HG03045 (cell line): ENCODE measurements at regions not wholly inside any gene's neighbourhood (a gene's known extent, or its start where the extent isn't known, plus 50 kb on each side); places are given as distances from the start of the nearest gene placed in this dataset.
"Not testable (repeated sequence)": the region's sequence is repeated elsewhere in the genome, so short reads cannot be mapped to it uniquely, and the experiment has no call there.

ENCODE experiments used
- ATAC-seq: cut with Tn5 transposase; IDR thresholded peaks from one replicate; pipeline ENCODE4 v1.9.1; 2021; ENCODE audit warnings: mild to moderate bottlenecking, moderate library complexity; ENCODE audit not compliant: unreplicated experiment

GRCh38 chr15:21774760-21775159 lies 102.8 kb downstream of the POTEB start:
- not testable (repeated sequence) for ATAC-seq

- not testable (repeated sequence) for ATAC-seq
These were observed 111.0 kb downstream of the POTEB start for GRCh38 chr15:21766524-21766923.

DNA sequence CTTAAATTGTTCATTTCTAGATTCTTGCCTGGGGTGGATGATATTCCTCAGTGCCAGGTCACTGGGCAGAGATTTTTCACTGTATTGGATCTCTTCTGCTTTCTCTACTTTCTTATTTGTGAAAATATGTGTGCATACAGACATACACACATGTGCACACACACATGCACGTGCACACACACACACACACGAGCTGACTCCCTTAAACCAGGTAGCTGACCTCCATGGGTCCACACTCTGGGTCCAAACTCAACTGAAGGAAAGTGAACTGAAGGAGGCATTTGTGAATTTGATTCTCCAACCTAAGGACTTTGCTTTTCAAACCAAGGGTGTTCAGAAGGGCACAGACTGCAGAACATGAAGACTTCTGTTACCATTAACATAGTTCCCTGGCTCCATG lies 113.8 kb downstream of the POTEB start:
- ATAC-seq = not testable (repeated sequence)

DNA sequence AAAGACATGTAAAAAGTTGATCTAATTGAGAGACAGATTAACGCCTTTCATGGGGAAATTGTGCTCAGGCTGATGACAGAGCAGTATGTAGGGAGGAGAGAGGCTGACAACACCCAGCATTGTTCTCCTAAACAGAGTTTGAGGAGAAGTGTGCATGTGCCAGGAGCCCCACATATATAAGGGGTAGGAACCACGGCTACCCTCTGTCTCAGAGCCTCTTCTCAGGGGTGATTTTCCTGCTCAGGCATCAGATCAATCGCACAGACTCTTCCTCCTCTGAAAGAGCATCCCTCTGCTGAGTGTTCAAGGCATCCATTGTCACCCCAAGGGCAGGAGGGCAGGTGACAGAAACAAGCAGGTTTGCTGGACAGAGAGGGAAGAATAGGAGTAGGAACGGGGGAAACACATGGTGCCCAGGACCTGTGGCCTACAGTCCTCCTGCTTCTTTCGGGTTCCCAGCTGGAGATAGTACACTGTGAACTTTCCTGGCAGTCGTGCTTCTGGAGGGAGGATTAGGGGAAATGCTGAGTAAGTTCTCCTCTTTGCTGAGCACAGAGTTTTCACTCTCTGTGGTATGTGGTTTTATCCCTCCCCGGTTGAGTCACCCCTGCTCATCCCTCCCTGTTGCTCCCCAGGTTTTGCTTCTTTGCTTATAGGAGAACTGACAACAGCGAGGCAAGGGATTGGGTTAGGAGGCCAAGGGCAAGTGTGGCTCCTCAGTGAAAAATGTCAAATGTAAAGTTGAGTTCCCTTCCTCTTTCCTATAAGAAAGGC lies 117.1 kb downstream of the POTEB start:
- not testable (repeated sequence) for ATAC-seq

DNA sequence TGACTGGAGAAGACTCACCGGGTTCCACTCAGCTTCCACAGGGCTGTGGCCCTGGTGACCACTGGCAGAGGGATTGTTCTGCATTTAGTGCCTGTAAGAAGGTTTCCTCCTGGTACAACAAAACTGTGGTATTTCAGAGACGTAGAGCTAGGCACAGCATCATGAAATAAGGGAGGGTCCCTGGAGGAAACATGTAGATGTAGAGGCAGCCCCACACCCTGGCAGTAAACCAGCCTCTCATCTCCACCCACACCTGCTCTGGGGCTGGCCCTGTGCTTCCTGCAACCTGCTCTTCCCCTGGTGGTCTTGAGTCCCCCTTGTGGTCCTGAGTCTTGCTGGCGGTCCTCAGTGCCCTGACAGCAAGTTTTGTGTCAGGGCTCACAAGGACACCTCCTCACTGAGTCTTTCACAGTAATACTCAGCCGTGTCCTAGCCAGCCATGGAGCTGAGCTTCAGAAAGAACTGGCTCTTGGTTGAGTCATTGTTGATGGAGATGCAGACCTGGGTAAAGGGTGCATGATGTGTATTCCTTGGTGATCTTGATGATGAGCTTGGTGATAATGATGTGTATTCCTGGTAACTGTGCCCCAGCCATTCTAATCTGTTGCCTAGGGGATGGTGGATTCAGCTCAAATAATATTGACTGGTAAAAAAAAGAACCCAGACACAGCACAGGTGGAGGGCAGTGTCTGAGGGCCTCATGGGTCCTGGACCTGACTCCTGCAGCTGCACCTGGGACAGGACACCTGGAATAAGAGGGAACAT lies 118.0 kb downstream of the POTEB start:
- not testable (repeated sequence) for ATAC-seq

GRCh38 chr15:21753838-21754237 lies 123.7 kb downstream of the POTEB start:
- ATAC-seq = not testable (repeated sequence)

DNA sequence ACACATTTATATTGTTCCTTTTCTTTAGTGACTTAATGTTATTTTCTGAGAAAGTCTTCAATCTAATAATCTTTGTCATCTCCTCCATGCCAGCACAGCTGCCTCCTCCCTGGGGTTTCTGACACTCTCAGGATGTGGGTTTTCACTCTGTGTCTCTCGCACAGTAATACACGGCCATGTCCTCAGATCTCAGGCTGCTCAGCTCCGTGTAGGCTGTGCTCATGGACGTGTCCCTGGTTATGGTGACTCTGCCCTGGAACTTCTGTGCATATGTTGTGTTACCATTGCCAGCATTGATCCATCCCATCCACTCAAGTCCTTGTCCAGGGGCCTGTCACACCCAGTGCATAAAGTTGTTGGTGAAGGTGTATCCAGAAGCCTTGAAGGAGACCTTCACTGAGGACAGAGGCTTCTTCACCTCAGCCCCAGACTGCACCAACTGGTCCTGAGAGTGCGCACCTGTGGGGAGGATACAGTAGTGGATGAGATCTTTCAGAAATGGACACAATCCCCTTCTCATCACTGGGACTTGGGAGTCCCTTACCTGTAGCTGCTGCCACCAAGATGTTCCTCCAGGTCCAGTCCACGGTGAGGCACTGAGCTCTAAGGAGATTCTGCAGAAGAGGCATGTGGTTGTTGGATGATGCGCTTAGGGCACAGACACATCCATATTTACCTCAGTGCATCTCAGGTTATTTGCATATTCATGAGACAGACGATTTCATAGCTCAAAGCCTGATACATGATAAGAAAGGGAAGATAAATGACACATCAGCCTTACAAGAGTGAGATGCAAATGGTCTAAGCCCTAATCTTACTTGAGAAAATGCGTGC lies 125.2 kb downstream of the POTEB start:
- not testable (repeated sequence) for ATAC-seq

- ATAC-seq = not testable (repeated sequence)
These were observed 128.4 kb downstream of the POTEB start for GRCh38 chr15:21749173-21749572.

DNA sequence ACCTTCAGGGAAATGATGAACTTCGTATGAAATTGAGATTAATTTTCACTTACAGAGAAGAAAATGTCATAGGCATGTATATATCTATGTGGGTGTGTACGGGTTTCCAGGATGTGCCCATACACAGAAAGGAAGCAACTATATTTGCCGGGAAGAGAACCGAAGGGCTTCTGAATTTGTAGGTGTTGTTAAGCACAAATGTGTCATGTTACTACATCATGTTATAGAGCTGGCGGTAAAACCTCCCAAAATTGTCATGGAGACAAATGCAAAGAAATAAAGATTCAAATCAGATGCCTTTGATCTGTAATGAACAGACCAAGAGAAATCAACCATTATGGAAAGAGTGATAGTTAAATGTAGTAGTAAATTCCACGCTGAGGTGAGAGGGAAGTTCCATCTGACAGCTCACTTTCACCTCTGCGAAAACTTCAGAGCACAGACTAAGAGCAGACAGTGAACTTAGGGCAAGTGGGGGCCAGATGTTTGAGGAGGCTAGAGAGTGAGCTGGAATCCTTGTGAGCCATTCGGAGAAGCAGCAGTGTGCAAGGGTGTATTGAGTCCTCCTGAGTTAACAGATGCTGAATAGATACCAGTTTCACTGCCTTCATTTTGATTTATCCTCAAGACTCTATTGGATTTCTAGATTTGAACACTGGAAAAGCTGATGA lies 133.2 kb downstream of the POTEB start:
- not testable (repeated sequence) for ATAC-seq

GRCh38 chr15:21742067-21742466 lies 135.5 kb downstream of the POTEB start:
- not testable (repeated sequence) for ATAC-seq

- ATAC-seq = not testable (repeated sequence)
These were observed 139.5 kb downstream of the POTEB start for GRCh38 chr15:21738003-21738402.

GRCh38 chr15:21736443-21736842 lies 141.1 kb downstream of the POTEB start:
- not testable (repeated sequence) for ATAC-seq

DNA sequence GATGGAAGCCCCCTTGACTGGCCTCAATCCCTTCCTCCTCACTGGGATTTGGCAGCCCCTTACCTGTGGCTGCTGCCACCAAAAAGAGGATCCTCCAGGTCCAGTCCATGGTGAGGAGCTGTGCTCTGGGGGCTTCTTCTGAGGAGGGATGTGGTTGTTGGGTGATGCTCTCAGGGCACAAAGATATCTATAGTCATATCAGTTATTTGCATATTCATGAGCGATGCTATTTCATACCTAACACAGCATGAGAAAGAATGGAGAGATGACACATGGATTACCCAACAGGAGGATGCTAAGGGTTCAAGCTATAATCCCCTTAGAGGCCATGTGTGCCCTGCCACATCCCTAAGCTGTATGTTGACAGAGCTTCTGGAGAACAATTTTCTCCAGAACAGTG lies 141.7 kb downstream of the POTEB start:
- not testable (repeated sequence) for ATAC-seq

GRCh38 chr15:21735368-21735767 lies 142.2 kb downstream of the POTEB start:
- ATAC-seq = not testable (repeated sequence)

- ATAC-seq = peak; percentile 54
These were observed 146.0 kb downstream of the POTEB start for GRCh38 chr15:21731496-21731895.

GRCh38 chr15:21730427-21731405 lies 146.8 kb downstream of the POTEB start:
- ATAC-seq = peak; percentile 86

- not testable (repeated sequence) for ATAC-seq
These were observed 152.5 kb downstream of the POTEB start for GRCh38 chr15:21724988-21725387.

GRCh38 chr15:21721115-21721514 lies 156.4 kb downstream of the POTEB start:
- ATAC-seq = not testable (repeated sequence)

DNA sequence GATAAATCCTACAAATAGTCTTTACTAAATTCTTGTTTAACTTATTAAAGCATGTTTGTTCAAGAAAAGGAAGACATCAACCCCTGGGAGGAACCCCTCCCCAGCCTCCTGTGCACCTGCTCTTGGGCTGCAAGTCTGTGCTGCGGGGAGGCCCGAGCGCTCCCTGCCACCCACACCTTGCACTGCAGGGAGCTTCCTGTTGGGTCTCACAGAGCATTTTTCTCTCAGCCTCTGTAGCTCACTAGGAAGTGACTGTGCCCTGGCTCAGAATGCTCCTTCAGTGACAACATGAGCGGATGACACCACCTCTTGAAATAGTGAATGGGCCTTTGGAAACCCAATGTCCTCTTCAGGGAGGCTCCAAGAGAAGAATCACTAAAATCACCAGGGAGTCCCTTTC lies 158.8 kb downstream of the POTEB start:
- ATAC-seq = peak; percentile 81
